Glomerular visceral epithelial cell (primary cell): ENCODE measurements at regions not wholly inside any gene's neighbourhood (a gene's known extent, or its start where the extent isn't known, plus 50 kb on each side); places are given as distances from the start of the nearest gene placed in this dataset.
"Not testable (repeated sequence)": the region's sequence is repeated elsewhere in the genome, so short reads cannot be mapped to it uniquely, and the experiment has no call there.

ENCODE experiments used
- DNase-seq: peaks from one replicate; pipeline ENCODE4 v3.0.0-alpha.2; 2016; ENCODE audit errors: extremely low spot score

- DNase-seq: peak; percentile 31
Measured at GRCh38 chr9:31153250-31153840, 1231.1 kb upstream of the ACO1 start.

GRCh38 chr9:31166516-31166915 lies 1217.9 kb upstream of the ACO1 start:
- DNase-seq: no peak

- DNase-seq: peak; percentile 5
Measured at GRCh38 chr9:31168161-31168560, 1216.3 kb upstream of the ACO1 start.

- no peak for DNase-seq
Measured at GRCh38 chr9:31174681-31175080, 1209.8 kb upstream of the ACO1 start.

- no peak for DNase-seq
Measured at GRCh38 chr9:31183866-31184265, 1200.6 kb upstream of the ACO1 start.

GRCh38 chr9:31185831-31186230 lies 1198.6 kb upstream of the ACO1 start:
- peak; percentile 70 for DNase-seq

- no peak for DNase-seq
Measured at GRCh38 chr9:31188496-31188895, 1195.9 kb upstream of the ACO1 start.

- DNase-seq: no peak
Measured at GRCh38 chr9:31210978-31211570, 1173.4 kb upstream of the ACO1 start.

- not testable (repeated sequence) for DNase-seq
Measured at GRCh38 chr9:31229976-31230375, 1154.5 kb upstream of the ACO1 start.

GRCh38 chr9:31232485-31232884 lies 1152.0 kb upstream of the ACO1 start:
- no peak for DNase-seq

GRCh38 chr9:31236344-31236743 lies 1148.1 kb upstream of the ACO1 start:
- DNase-seq: no peak

GRCh38 chr9:31243386-31243785 lies 1141.1 kb upstream of the ACO1 start:
- DNase-seq: no peak

GRCh38 chr9:31248156-31248555 lies 1136.3 kb upstream of the ACO1 start:
- no peak for DNase-seq

GRCh38 chr9:31251386-31251785 lies 1133.1 kb upstream of the ACO1 start:
- DNase-seq: no peak

GRCh38 chr9:31253800-31254762 lies 1130.4 kb upstream of the ACO1 start:
- no peak for DNase-seq

- no peak for DNase-seq
Measured at GRCh38 chr9:31255211-31255610, 1129.2 kb upstream of the ACO1 start.

GRCh38 chr9:31259824-31260223 lies 1124.6 kb upstream of the ACO1 start:
- no peak for DNase-seq

- peak; percentile 4 for DNase-seq
Measured at GRCh38 chr9:31272456-31273295, 1111.8 kb upstream of the ACO1 start.

- DNase-seq: no peak
Measured at GRCh38 chr9:31275419-31275818, 1109.0 kb upstream of the ACO1 start.

GRCh38 chr9:31290731-31291130 lies 1093.7 kb upstream of the ACO1 start:
- DNase-seq: no peak

GRCh38 chr9:31302620-31303418 lies 1081.6 kb upstream of the ACO1 start:
- DNase-seq: no peak
